HT-29 (cell line): ENCODE measurements at regions not wholly inside any gene's neighbourhood (a gene's known extent, or its start where the extent isn't known, plus 50 kb on each side); places are given as distances from the start of the nearest gene placed in this dataset. TPM values are rescaled to one million over a fixed set of nuclear protein-coding genes. Genes with fewer than 3 reads are reported as not detected.

Source experiments
- DNase-seq: peaks from one replicate; pipeline ENCODE4 v3.0.0-alpha.2; 2015; ENCODE audit warnings: low spot score
- small RNA-seq: library from RNA; depleted of rRNA; stranded (forward); fragments of <200 nt; gene quantifications from one replicate; pipeline ENCODE3, GENCODE V24; 2014

DNA sequence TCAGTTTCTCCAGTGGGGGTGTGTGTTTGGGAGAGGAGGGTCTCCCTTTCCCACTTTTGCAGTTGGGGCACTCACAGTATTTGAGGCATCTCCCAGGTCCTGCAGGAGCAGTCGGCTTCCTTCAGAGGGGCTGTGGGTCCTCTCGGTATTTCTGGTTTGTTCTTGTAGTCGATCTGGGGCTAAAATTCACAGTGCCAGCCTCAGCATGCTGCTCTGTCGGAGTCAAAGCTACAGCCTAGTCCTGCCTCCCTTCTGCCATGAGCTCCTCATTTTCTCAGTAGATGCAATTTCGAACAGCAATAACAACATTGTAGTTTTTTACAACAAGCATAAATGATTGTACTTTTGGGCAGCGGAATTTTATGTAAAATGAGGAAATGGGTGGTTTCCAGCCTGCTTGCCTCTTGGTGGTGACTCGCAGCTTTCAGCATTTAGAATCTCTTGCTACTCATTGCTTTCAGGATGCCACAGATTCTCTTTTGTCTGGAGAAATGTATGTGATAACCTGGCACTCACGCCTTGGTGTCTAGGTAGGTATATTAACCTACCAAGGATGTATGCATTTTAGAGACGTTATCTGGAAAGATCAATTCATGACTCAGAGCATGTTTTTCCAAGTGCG is 82.4 kb upstream of the C21orf91 start:
- DNase-seq, result no peak

DNA sequence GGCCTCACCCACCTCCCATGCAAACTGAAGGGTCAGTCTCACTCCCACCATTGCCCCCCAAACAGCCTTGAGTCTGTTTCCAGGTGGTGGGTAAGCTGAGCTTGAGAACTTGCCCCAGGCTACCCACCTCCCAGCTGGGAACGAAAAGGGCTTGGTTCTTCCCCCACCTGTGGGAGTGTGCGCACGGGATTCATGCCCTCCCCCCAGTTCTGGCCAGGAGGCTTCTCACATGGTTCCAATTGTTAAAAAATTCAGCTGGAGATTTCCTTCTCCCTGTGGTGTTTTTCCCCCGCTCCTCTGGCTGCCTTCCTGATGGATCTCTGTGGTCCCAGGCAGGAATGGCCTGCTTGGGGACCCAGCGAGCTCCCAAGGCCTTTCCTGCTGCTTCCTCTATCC is 81.8 kb upstream of the C21orf91 start:
- DNase-seq, result no peak

DNA sequence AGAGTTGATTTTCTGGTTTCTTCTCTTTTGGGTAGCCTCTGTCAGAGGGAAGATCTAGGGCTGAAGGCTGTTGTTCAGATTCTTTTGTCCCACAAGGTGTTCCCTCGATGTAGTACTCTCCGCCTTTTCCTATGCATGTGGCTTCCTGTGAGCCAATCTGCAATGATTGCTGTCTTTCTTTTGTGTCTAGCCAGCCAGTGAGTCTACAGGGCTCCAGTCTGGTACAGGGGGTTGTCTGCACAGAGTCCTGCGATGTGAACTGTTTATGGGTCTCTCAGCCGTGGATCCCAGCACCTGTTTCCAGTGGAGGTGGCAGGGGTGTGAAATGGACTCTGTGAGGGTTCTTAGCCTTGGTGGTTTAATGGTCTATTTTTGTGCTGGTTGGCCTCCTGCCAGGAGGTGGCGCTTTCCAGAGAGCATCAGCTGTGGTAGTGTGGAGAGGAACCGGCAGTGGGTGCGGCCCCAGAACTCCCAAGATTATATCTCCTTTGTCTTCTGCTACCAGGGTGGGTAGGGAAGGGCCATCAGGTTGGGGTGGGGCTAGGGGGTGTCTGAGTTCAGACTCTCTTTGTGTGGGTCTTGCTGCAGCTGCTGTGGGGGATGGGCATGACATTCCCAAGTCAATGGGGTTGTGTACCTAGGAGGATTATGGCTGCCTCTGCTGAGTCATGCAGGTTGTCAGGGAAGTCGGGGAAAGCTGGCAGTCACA is 81.3 kb upstream of the C21orf91 start:
- DNase-seq, result no peak

DNA sequence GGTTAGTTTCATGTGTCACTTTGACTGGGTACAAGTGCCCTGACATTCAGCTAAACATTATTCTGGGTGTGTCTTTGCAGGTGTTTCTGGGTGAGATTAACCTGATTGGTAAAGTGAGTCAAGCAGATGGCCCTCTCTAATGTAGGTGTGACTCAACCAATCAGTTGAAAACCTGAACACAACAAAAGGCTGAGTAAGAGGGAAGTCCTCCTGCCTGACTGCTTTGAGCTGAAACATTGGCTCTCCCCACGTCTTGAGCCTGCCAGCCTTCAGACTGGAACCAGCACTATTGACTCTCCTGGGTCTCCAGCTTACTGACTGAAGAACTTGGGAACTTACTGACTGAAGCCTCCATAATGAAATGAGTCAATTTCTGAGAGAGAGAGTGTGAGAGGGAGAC is 70.0 kb upstream of the C21orf91 start:
- no peak for DNase-seq

DNA sequence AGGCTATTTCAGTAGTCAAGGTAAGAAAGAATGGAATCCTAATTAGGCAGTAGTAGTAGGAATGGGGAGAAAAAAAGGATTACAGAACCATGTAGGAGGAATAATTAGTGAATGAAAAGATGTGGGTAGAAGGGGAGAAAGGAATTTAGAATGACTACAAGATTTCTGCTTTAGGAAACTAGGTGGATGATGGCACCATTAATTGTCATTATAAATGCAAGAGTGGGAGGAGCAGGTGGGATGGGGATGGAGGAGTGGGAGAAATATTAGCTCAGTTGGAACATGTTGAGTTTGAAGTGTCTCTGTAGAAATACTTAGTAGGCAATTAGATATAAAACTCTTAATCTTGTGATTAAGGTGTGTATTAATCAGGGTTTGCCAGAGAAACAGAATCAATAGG is 50.0 kb upstream of the C21orf91 start:
- no peak for DNase-seq

Small RNA genes lying in the stretch of these regions (small RNA-seq; reads per million reads assigned to genes)
- not detected for gene RPL37P3
